OCI-LY1 (cell line): ENCODE measurements at regions not wholly inside any gene's neighbourhood (a gene's known extent, or its start where the extent isn't known, plus 50 kb on each side); places are given as distances from the start of the nearest gene placed in this dataset.

Source experiments
- EZH2 ChIP-seq: fragments of 200-600 bp; sonication (generic), shearing (Covaris generic); IDR thresholded peaks from 2 replicates; pipeline ENCODE4 v1.8.0; 2017; ENCODE audit warnings: borderline replicate concordance, mixed run types, mild to moderate bottlenecking, antibody characterized with exemption, low read length, moderate library complexity, mixed read lengths
- TF ChIP-seq, protein P1 (sequence below): fragments of 200-600 bp; sonication (generic), shearing (Covaris generic); IDR thresholded peaks from 2 replicates; pipeline ENCODE4 v1.5.1; 2017; ENCODE audit warnings: mild to moderate bottlenecking, antibody characterized with exemption, low read length, moderate library complexity, mixed read lengths

DNA sequence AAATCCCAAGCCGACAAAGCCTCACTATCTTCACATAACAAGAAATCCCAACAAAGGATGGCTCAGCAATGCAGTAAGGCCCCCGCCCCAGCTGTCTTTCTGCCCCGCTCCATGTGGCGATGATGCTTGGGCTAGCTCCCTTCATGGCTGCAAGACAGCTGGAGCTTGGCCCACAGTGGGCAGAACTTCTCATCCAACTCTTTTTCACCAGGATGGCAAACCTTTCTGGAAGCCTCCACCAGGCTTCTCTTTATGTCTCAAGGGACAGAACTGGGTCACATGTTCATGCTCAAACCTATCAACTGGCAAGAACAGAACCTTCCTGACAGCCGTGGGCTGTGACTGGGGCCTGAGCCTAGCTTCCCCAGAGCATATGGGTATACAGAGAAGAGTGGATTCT lies 260.5 kb upstream of the MKLN1 start:
- TF ChIP-seq, protein P1, sequence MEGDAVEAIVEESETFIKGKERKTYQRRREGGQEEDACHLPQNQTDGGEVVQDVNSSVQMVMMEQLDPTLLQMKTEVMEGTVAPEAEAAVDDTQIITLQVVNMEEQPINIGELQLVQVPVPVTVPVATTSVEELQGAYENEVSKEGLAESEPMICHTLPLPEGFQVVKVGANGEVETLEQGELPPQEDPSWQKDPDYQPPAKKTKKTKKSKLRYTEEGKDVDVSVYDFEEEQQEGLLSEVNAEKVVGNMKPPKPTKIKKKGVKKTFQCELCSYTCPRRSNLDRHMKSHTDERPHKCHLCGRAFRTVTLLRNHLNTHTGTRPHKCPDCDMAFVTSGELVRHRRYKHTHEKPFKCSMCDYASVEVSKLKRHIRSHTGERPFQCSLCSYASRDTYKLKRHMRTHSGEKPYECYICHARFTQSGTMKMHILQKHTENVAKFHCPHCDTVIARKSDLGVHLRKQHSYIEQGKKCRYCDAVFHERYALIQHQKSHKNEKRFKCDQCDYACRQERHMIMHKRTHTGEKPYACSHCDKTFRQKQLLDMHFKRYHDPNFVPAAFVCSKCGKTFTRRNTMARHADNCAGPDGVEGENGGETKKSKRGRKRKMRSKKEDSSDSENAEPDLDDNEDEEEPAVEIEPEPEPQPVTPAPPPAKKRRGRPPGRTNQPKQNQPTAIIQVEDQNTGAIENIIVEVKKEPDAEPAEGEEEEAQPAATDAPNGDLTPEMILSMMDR: no peak
- no peak for TF ChIP-seq EZH2
